HAP-1 (cell line): ENCODE measurements at regions not wholly inside any gene's neighbourhood (a gene's known extent, or its start where the extent isn't known, plus 50 kb on each side); places are given as distances from the start of the nearest gene placed in this dataset.
"Not testable (repeated sequence)": the region's sequence is repeated elsewhere in the genome, so short reads cannot be mapped to it uniquely, and the experiment has no call there.

Experiments
- DNase-seq, 2 experiments: peaks; one replicate each; pipeline ENCODE4 v3.0.0-alpha.2; 2016 to 2020; ENCODE audit warnings: low spot score in 2 of 2
- H3K27me3 ChIP-seq: fragments of 250-450 bp; sonication (Bioruptor Pico); 2 replicates; pipeline ENCODE4 v1.5.1; 2020; ENCODE audit warnings: low read depth, mild to moderate bottlenecking, moderate library complexity
- H3K36me3 ChIP-seq: fragments of 250-450 bp; sonication (Bioruptor Pico); replicated peaks from 2 replicates; pipeline ENCODE4 v1.5.1; 2020; ENCODE audit warnings: mild to moderate bottlenecking
- H3K4me1 ChIP-seq: fragments of 250-450 bp; sonication (Bioruptor Pico); 2 replicates; pipeline ENCODE4 v1.5.1; 2020; ENCODE audit warnings: mild to moderate bottlenecking
- H3K4me3 ChIP-seq: fragments of 250-450 bp; sonication (Bioruptor Pico); 2 replicates; pipeline ENCODE4 v1.5.1; 2020; ENCODE audit warnings: mild to moderate bottlenecking, moderate library complexity
- H3K9me3 ChIP-seq: fragments of 250-450 bp; sonication (Bioruptor Pico); 2 replicates; pipeline ENCODE4 v1.5.1; 2020; ENCODE audit warnings: mild to moderate bottlenecking, moderate library complexity
- in situ Hi-C: fragments of 300-500 bp; cut with MboI; formaldehyde crosslinking; loops from 3 replicates; pipeline ENCODE4 v1.14.3; 2020; ENCODE audit warnings: low sequenced_read_pairs, inconsistent platforms, mixed read lengths

- Histone ChIP-seq H3K4me3 (no peak overlapping the region), H3K9me3 (no peaks in the 10 kb centered on the region), H3K36me3 (no peaks in the 10 kb centered on the region), H3K27me3 (no peaks in the 10 kb centered on the region), H3K4me1 (no peaks in the 10 kb centered on the region)
- in situ Hi-C loops: no loop called here
- DNase-seq: no peak
These were observed 200.5 kb downstream of the HINT1 start for GRCh38 chr5:130964231-130965202.

GRCh38 chr5:130963798-130964197, 201.3 kb downstream of the HINT1 start:
- Histone ChIP-seq H3K9me3 (no peaks in the 10 kb centered on the region), H3K36me3 (no peaks in the 10 kb centered on the region), H3K4me1 (no peaks in the 10 kb centered on the region), H3K27me3 (no peaks in the 10 kb centered on the region), H3K4me3 (no peak overlapping the region)
- in situ Hi-C loops: no loop called here
- no peak for DNase-seq

- H3K4me3 ChIP-seq: no peak overlapping the region
- no peaks in the 10 kb centered on the region for H3K27me3 ChIP-seq
- no peak for DNase-seq
- no peaks in the 10 kb centered on the region for H3K36me3 ChIP-seq
- no peaks in the 10 kb centered on the region for H3K4me1 ChIP-seq
- H3K9me3 ChIP-seq: no peaks in the 10 kb centered on the region
- in situ Hi-C loops: no loop called here
These were observed 207.9 kb downstream of the HINT1 start for GRCh38 chr5:130957151-130957550.

GRCh38 chr5:130955041-130955440, 210.0 kb downstream of the HINT1 start:
- Histone ChIP-seq H3K36me3 (no peaks in the 10 kb centered on the region), H3K4me1 (no peaks in the 10 kb centered on the region), H3K27me3 (no peaks in the 10 kb centered on the region), H3K9me3 (no peaks in the 10 kb centered on the region), H3K4me3 (no peak overlapping the region)
- in situ Hi-C loops: no loop called here
- no peak for DNase-seq

- Histone ChIP-seq H3K9me3 (no peaks in the 10 kb centered on the region), H3K27me3 (no peaks in the 10 kb centered on the region), H3K4me1 (no peaks in the 10 kb centered on the region), H3K36me3 (no peaks in the 10 kb centered on the region), H3K4me3 (no peak overlapping the region)
- DNase-seq: no peak
- in situ Hi-C loops: no loop called here
These were observed 210.7 kb downstream of the HINT1 start for GRCh38 chr5:130954336-130954735.

GRCh38 chr5:130939059-130939458, 226.0 kb downstream of the HINT1 start:
- no peaks in the 10 kb centered on the region for H3K4me1 ChIP-seq
- no peaks in the 10 kb centered on the region for H3K9me3 ChIP-seq
- H3K36me3 ChIP-seq: no peaks in the 10 kb centered on the region
- in situ Hi-C loops: no loop called here
- H3K27me3 ChIP-seq: peaks cover 2% of the 10 kb centered on the region; the same call in 1 of the 2 replicates
- DNase-seq: no peak
- no peak overlapping the region for H3K4me3 ChIP-seq

GRCh38 chr5:130937046-130937445, 228.0 kb downstream of the HINT1 start:
- Histone ChIP-seq H3K4me1 (no peaks in the 10 kb centered on the region), H3K9me3 (no peaks in the 10 kb centered on the region), H3K36me3 (no peaks in the 10 kb centered on the region), H3K4me3 (no peak overlapping the region), H3K27me3 (no peaks in the 10 kb centered on the region)
- in situ Hi-C loops: no loop called here
- DNase-seq: no peak

- Histone ChIP-seq H3K4me3 (no peak overlapping the region), H3K4me1 (no peaks in the 10 kb centered on the region), H3K9me3 (no peaks in the 10 kb centered on the region; the same call in 1 of the 2 replicates), H3K36me3 (no peaks in the 10 kb centered on the region), H3K27me3 (no peaks in the 10 kb centered on the region)
- DNase-seq: no peak
- in situ Hi-C loops: no loop called here
These were observed 241.4 kb downstream of the HINT1 start for GRCh38 chr5:130923543-130924124.

- Histone ChIP-seq H3K36me3 (no peaks in the 10 kb centered on the region), H3K27me3 (peaks cover 6% of the 10 kb centered on the region; the same call in 1 of the 2 replicates), H3K9me3 (no peaks in the 10 kb centered on the region), H3K4me3 (no peak overlapping the region), H3K4me1 (no peaks in the 10 kb centered on the region)
- DNase-seq: no peak
- in situ Hi-C loops: no loop called here
These were observed 253.0 kb downstream of the HINT1 start for GRCh38 chr5:130912088-130912487.

GRCh38 chr5:130908186-130908585, 256.9 kb downstream of the HINT1 start:
- in situ Hi-C loops: no loop called here

GRCh38 chr5:130897537-130898195, 267.4 kb downstream of the HINT1 start:
- H3K4me3 ChIP-seq, H3K36me3 ChIP-seq, H3K27me3 ChIP-seq, in situ Hi-C loops, H3K9me3 ChIP-seq, H3K4me1 ChIP-seq: not testable (repeated sequence)
- DNase-seq: peak in 1 of 2 experiments; percentile 9

More at GRCh38 chr5:130908186-130908585, 256.9 kb downstream of the HINT1 start:
- H3K4me1 ChIP-seq: no peaks in the 10 kb centered on the region
- no peaks in the 10 kb centered on the region for H3K36me3 ChIP-seq
- H3K4me3 ChIP-seq: no peak overlapping the region
- DNase-seq: no peak
- H3K27me3 ChIP-seq: peaks cover 6% of the 10 kb centered on the region; the same call in 1 of the 2 replicates
- H3K9me3 ChIP-seq: no peaks in the 10 kb centered on the region

- H3K27me3 ChIP-seq, H3K36me3 ChIP-seq, in situ Hi-C loops, H3K4me1 ChIP-seq, DNase-seq, H3K9me3 ChIP-seq, H3K4me3 ChIP-seq: not testable (repeated sequence)
These were observed 267.9 kb downstream of the HINT1 start for GRCh38 chr5:130897181-130897536.

- Histone ChIP-seq H3K9me3 (no peaks in the 10 kb centered on the region), H3K4me1 (no peaks in the 10 kb centered on the region), H3K4me3 (no peak overlapping the region), H3K27me3 (peaks cover under 1% of the 10 kb centered on the region; the same call in 1 of the 2 replicates), H3K36me3 (no peaks in the 10 kb centered on the region; the same call in 1 of the 2 replicates)
- no peak for DNase-seq
- in situ Hi-C loops: no loop called here
These were observed 268.4 kb downstream of the HINT1 start for GRCh38 chr5:130896636-130897035.

GRCh38 chr5:130893006-130893405, 272.1 kb downstream of the HINT1 start:
- H3K4me3 ChIP-seq: no peak overlapping the region
- no peaks in the 10 kb centered on the region; the same call in 1 of the 2 replicates for H3K36me3 ChIP-seq
- DNase-seq: no peak
- H3K4me1 ChIP-seq: no peaks in the 10 kb centered on the region
- H3K27me3 ChIP-seq: peaks cover 6% of the 10 kb centered on the region; the same call in 1 of the 2 replicates
- in situ Hi-C loops: no loop called here
- H3K9me3 ChIP-seq: no peaks in the 10 kb centered on the region
